Breast epithelium (tissue), 4 donors: ENCODE measurements at regions not wholly inside any gene's neighbourhood (a gene's known extent, or its start where the extent isn't known, plus 50 kb on each side); places are given as distances from the start of the nearest gene placed in this dataset.

Experiments
- DNase-seq, 2 donors: peaks; one replicate each; pipeline ENCODE4 v3.0.0-alpha.2; 2019; ENCODE audit warnings: low spot score in 2 of 2
- H3K27ac ChIP-seq, 2 donors: fragments of 200-600 bp; sonication (generic) in 1 of 2; one replicate each; pipeline ENCODE4 v1.5.1; 2016 to 2019; ENCODE audit warnings: mild to moderate bottlenecking in 1 of 2
- H3K27me3 ChIP-seq, 2 donors: fragments of 200-600 bp; sonication (generic) in 1 of 2; one replicate each; pipeline versions ENCODE4 v1.5.1 to v1.6.0; 2017 to 2019; ENCODE audit warnings: control low read depth in 1 of 2, mild to moderate bottlenecking in 1 of 2
- H3K36me3 ChIP-seq: fragments of 200-600 bp; one replicate; pipeline ENCODE4 v1.5.1; 2019
- H3K4me1 ChIP-seq, 2 donors: fragments of 200-600 bp; sonication (generic); one replicate each; pipeline ENCODE4 v1.5.1; 2016 to 2019; ENCODE audit warnings: control low read depth in 1 of 2
- H3K4me3 ChIP-seq, 3 donors: fragments of 200-600 bp; sonication (generic); 1 replicate in 2 of 3; 2 replicates in 1 of 3; pipeline ENCODE4 v1.5.1; 2016 to 2019; ENCODE audit warnings: mild to moderate bottlenecking in 3 of 3, moderate library complexity in 2 of 3
- H3K9me3 ChIP-seq, 2 donors: fragments of 200-600 bp; sonication (generic) in 1 of 2; one replicate each; pipeline ENCODE4 v1.5.1; 2016 to 2019; ENCODE audit warnings: control low read depth in 1 of 2
- POLR2A ChIP-seq: fragments of 450-650 bp; IDR thresholded peaks from one replicate; pipeline ENCODE4 v1.6.1; 2016; ENCODE audit warnings: antibody characterized with exemption, mild to moderate bottlenecking, moderate library complexity
- POLR2AphosphoS5 ChIP-seq, 3 donors: sonication (generic); formaldehyde crosslinking; IDR thresholded peaks; one replicate each; pipeline ENCODE4 v1.6.1; 2017; ENCODE audit warnings: antibody characterized with exemption in 3 of 3
- intact Hi-C: fragments of 100-400 bp; cut with DNase I; formaldehyde crosslinking; loops from one replicate; pipeline ENCODE4 v1.15.1; 2023; ENCODE audit warnings: low total_unique reads
- TF ChIP-seq, protein P1 (sequence below), 3 donors: fragments of 450-650 bp; IDR thresholded peaks; one replicate each; pipeline ENCODE4 v1.5.1; 2016 to 2017; ENCODE audit warnings: antibody characterized with exemption in 3 of 3, mild to moderate bottlenecking in 3 of 3, moderate library complexity in 3 of 3

- no peaks in the 10 kb centered on the region for H3K9me3 ChIP-seq
- H3K36me3 ChIP-seq, result no peaks in the 10 kb centered on the region
- no peak for DNase-seq
- no peak overlapping the region for H3K4me3 ChIP-seq
- no peaks in the 10 kb centered on the region for H3K4me1 ChIP-seq
- intact Hi-C loops, result no loop called here
- H3K27me3 ChIP-seq, result no peaks in the 10 kb centered on the region
- no peak overlapping the region for H3K27ac ChIP-seq
- TF ChIP-seq POLR2AphosphoS5 (IDR thresholded peaks at IDR 0.05) (no peak), POLR2A (no peak)
- TF ChIP-seq, protein P1, sequence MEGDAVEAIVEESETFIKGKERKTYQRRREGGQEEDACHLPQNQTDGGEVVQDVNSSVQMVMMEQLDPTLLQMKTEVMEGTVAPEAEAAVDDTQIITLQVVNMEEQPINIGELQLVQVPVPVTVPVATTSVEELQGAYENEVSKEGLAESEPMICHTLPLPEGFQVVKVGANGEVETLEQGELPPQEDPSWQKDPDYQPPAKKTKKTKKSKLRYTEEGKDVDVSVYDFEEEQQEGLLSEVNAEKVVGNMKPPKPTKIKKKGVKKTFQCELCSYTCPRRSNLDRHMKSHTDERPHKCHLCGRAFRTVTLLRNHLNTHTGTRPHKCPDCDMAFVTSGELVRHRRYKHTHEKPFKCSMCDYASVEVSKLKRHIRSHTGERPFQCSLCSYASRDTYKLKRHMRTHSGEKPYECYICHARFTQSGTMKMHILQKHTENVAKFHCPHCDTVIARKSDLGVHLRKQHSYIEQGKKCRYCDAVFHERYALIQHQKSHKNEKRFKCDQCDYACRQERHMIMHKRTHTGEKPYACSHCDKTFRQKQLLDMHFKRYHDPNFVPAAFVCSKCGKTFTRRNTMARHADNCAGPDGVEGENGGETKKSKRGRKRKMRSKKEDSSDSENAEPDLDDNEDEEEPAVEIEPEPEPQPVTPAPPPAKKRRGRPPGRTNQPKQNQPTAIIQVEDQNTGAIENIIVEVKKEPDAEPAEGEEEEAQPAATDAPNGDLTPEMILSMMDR (IDR thresholded peaks at IDR 0.05), result no peak
Observed at GRCh38 chr7:92968502-92968901, 132.1 kb upstream of the CDK6 start.

DNA sequence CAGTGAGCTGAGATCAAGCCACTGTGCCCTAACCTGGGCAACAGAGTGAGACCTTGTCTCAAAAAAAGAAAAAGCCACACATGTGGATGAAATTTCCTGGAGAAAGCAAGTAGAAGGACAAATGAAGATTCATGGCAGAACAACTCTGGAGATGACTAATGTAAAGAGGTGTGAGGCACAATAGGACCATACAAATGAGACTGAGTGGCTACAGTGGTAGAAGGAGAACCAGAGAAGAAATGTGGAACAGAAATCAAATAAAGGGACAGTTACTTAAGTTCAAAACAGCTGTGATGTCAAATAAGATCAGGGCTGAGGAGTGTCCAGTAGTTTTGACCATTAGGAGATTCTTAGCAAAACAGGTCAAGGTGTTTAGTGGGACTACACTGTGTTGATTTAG lies 130.9 kb upstream of the CDK6 start:
- H3K27ac ChIP-seq, result no peak overlapping the region
- no peak overlapping the region for H3K4me3 ChIP-seq
- no peak for DNase-seq
- no peaks in the 10 kb centered on the region for H3K36me3 ChIP-seq
- H3K27me3 ChIP-seq, result no peaks in the 10 kb centered on the region
- TF ChIP-seq POLR2AphosphoS5 (IDR thresholded peaks at IDR 0.05) (no peak), POLR2A (no peak)
- TF ChIP-seq, protein P1 (IDR thresholded peaks at IDR 0.05), result no peak
- no peaks in the 10 kb centered on the region for H3K9me3 ChIP-seq
- intact Hi-C loops, result no loop called here
- H3K4me1 ChIP-seq, result no peaks in the 10 kb centered on the region

DNA sequence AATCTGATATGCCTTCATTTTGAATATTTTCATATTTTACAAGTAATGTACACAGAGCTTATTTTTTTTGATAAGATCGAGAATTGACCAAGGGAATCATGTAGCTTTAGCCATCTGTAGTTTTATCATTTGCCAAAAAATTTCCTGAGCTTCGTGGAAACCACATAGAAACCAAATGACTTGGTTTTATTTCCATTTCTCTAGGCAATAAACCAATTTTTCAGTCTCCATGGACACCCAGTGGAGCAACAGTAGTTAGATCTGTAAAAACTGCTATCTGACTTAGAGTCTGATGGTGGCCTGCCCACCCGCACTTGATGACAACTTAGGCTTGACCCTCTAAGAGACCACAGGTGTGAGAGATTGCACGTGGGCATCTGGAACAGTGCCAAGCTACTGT lies 127.8 kb upstream of the CDK6 start:
- TF ChIP-seq POLR2AphosphoS5 (IDR thresholded peaks at IDR 0.05) (no peak), POLR2A (no peak)
- TF ChIP-seq, protein P1 (IDR thresholded peaks at IDR 0.05), result no peak
- no peaks in the 10 kb centered on the region for H3K36me3 ChIP-seq
- intact Hi-C loops, result no loop called here
- no peaks in the 10 kb centered on the region for H3K4me1 ChIP-seq
- no peak overlapping the region for H3K27ac ChIP-seq
- H3K4me3 ChIP-seq, result no peak overlapping the region
- H3K27me3 ChIP-seq, result no peaks in the 10 kb centered on the region
- H3K9me3 ChIP-seq, result no peaks in the 10 kb centered on the region
- no peak for DNase-seq

GRCh38 chr7:92963566-92963965 lies 127.2 kb upstream of the CDK6 start:
- no peak for TF ChIP-seq POLR2A
- TF ChIP-seq, protein P1 (IDR thresholded peaks at IDR 0.05), result no peak
- TF ChIP-seq POLR2AphosphoS5 (IDR thresholded peaks at IDR 0.05), result no peak
- Histone ChIP-seq H3K4me3 (no peak overlapping the region), H3K4me1 (no peaks in the 10 kb centered on the region), H3K27ac (no peak overlapping the region), H3K27me3 (no peaks in the 10 kb centered on the region), H3K36me3 (no peaks in the 10 kb centered on the region), H3K9me3 (no peaks in the 10 kb centered on the region)
- DNase-seq, result no peak
- intact Hi-C loops, result no loop called here

GRCh38 chr7:92961961-92962360 lies 125.6 kb upstream of the CDK6 start:
- no peaks in the 10 kb centered on the region for H3K9me3 ChIP-seq
- no peaks in the 10 kb centered on the region for H3K4me1 ChIP-seq
- TF ChIP-seq POLR2AphosphoS5 (IDR thresholded peaks at IDR 0.05), result no peak
- H3K27ac ChIP-seq, result no peak overlapping the region
- no peak for DNase-seq
- H3K36me3 ChIP-seq, result no peaks in the 10 kb centered on the region
- no peaks in the 10 kb centered on the region for H3K27me3 ChIP-seq
- no peak overlapping the region for H3K4me3 ChIP-seq
- intact Hi-C loops, result no loop called here

DNA sequence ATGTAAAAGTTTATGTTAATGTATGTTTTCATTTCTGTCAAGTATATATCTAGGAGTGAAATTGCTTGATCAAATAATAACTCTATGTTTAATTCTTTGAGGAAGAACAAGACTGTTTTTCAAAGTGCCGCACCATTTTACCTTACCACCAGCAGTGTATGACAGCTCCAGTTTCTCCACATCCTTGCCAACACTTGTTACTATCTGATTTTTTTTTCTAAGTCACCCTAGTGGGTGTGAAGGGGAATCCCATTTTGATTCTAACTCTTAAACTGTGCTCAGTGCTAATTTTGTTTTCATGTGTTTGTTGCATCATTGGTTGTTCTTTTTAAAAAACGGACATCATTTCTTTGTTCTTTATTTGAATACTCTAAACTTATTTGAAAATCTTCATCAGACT lies 120.2 kb upstream of the CDK6 start:
- TF ChIP-seq POLR2AphosphoS5 (IDR thresholded peaks at IDR 0.05), result no peak
- TF ChIP-seq, protein P1 (IDR thresholded peaks at IDR 0.05), result no peak
- no peak for TF ChIP-seq POLR2A
- H3K4me1 ChIP-seq, result no peaks in the 10 kb centered on the region
- DNase-seq, result no peak
- H3K4me3 ChIP-seq, result no peak overlapping the region
- H3K9me3 ChIP-seq, result no peaks in the 10 kb centered on the region
- H3K27ac ChIP-seq, result no peak overlapping the region
- H3K27me3 ChIP-seq, result no peaks in the 10 kb centered on the region
- no peaks in the 10 kb centered on the region for H3K36me3 ChIP-seq
- intact Hi-C loops, result no loop called here
